Trophoblast cell (in vitro differentiated cells and primary cell): ENCODE measurements at regions not wholly inside any gene's neighbourhood (a gene's known extent, or its start where the extent isn't known, plus 50 kb on each side); places are given as distances from the start of the nearest gene placed in this dataset.

Experiments used
- DNase-seq, 2 donors: peaks; one replicate each; pipeline ENCODE4 v3.0.0-alpha.2; 2016
- H2AFZ ChIP-seq: 2 replicates; pipeline ENCODE4 v1.6.1; 2013; ENCODE audit warnings: low read length, moderate library complexity, mild to moderate bottlenecking; ENCODE audit not compliant: insufficient read depth, poor library complexity
- H2AK5ac ChIP-seq: 2 replicates; pipeline ENCODE4 v1.6.1; 2013; ENCODE audit warnings: mild to moderate bottlenecking, low read length
- H2BK120ac ChIP-seq: 2 replicates; pipeline ENCODE4 v1.6.1; 2013; ENCODE audit warnings: low read length, mild to moderate bottlenecking, moderate library complexity; ENCODE audit not compliant: insufficient read depth, poor library complexity
- H2BK12ac ChIP-seq: 2 replicates; pipeline ENCODE4 v1.6.1; 2013; ENCODE audit warnings: mild to moderate bottlenecking, low read length, moderate library complexity
- H2BK5ac ChIP-seq: 2 replicates; pipeline ENCODE4 v1.6.1; 2013; ENCODE audit warnings: low read length, low read depth, moderate library complexity, mild to moderate bottlenecking; ENCODE audit not compliant: poor library complexity
- H3K14ac ChIP-seq: 2 replicates; pipeline ENCODE4 v1.6.1; 2013; ENCODE audit warnings: mild to moderate bottlenecking, low read length
- H3K18ac ChIP-seq: 2 replicates; pipeline ENCODE4 v1.6.1; 2013; ENCODE audit warnings: mild to moderate bottlenecking, low read length
- H3K23ac ChIP-seq: 2 replicates; pipeline ENCODE4 v1.6.1; 2013; ENCODE audit warnings: low read length
- H3K27ac ChIP-seq: 2 replicates; pipeline ENCODE4 v1.5.1; 2013; ENCODE audit warnings: low read depth, mild to moderate bottlenecking, inconsistent platforms, low read length, moderate library complexity
- H3K27me3 ChIP-seq: 2 replicates; pipeline ENCODE4 v1.6.1; 2013; ENCODE audit warnings: inconsistent platforms, mild to moderate bottlenecking, low read length, moderate library complexity; ENCODE audit not compliant: insufficient read depth
- H3K36me3 ChIP-seq, 2 experiments: 1 replicate in 1 of 2; 2 replicates in 1 of 2; pipeline ENCODE4 v1.6.1; 2013; ENCODE audit warnings: low read length in 2 of 2, mild to moderate bottlenecking in 2 of 2, moderate library complexity in 1 of 2; ENCODE audit not compliant: insufficient read depth in 2 of 2, control insufficient read depth in 1 of 2
- H3K4ac ChIP-seq: 2 replicates; pipeline ENCODE4 v1.6.1; 2013; ENCODE audit warnings: low read depth, mild to moderate bottlenecking, low read length, moderate library complexity
- H3K4me1 ChIP-seq, 2 experiments: 1 replicate in 1 of 2; 2 replicates in 1 of 2; pipeline ENCODE4 v1.6.1; 2013; ENCODE audit warnings: low read length in 2 of 2, mild to moderate bottlenecking in 2 of 2, moderate library complexity in 1 of 2; ENCODE audit not compliant: insufficient read depth in 2 of 2, control insufficient read depth in 1 of 2
- H3K4me2 ChIP-seq: 2 replicates; pipeline ENCODE4 v1.6.1; 2013; ENCODE audit warnings: inconsistent platforms, mild to moderate bottlenecking, low read length, moderate library complexity
- H3K4me3 ChIP-seq: 2 replicates; pipeline ENCODE4 v1.5.1; 2013; ENCODE audit warnings: mild to moderate bottlenecking, low read depth, low read length, inconsistent platforms
- H3K79me1 ChIP-seq: one replicate; pipeline ENCODE4 v1.6.1; 2013; ENCODE audit warnings: low read length
- H3K79me2 ChIP-seq: 2 replicates; pipeline ENCODE4 v1.6.1; 2013; ENCODE audit warnings: low read length, mild to moderate bottlenecking; ENCODE audit not compliant: control insufficient read depth, insufficient read depth, poor library complexity
- H3K9ac ChIP-seq: 2 replicates; pipeline ENCODE4 v1.6.1; 2013; ENCODE audit warnings: mild to moderate bottlenecking, low read length
- H3K9me3 ChIP-seq: 2 replicates; pipeline ENCODE4 v1.6.1; 2013; ENCODE audit warnings: low read depth, mild to moderate bottlenecking, control low read depth, inconsistent platforms, low read length; ENCODE audit not compliant: insufficient read depth
- H4K12ac ChIP-seq: 2 replicates; pipeline ENCODE4 v1.6.1; 2013; ENCODE audit warnings: low read depth, mild to moderate bottlenecking, low read length, moderate library complexity
- H4K8ac ChIP-seq: 2 replicates; pipeline ENCODE4 v1.6.1; 2013; ENCODE audit warnings: low read depth, mild to moderate bottlenecking, low read length, moderate library complexity
- H4K91ac ChIP-seq: one replicate; pipeline ENCODE4 v1.6.1; 2013; ENCODE audit warnings: low read depth, mild to moderate bottlenecking, low read length, moderate library complexity
- whole genome bisulfite sequencing: extraction: QIAGEN DNeasy Blood & Tissue Kit; methylation state at CpG from one replicate; pipeline ENCODE4 v1.1.7; 2013; ENCODE audit warnings: missing lambda C conversion rate; ENCODE audit not compliant: insufficient read length, insufficient coverage; ENCODE audit errors: extremely low coverage; 5-methylcytosine and 5-hydroxymethylcytosine counted together

DNA sequence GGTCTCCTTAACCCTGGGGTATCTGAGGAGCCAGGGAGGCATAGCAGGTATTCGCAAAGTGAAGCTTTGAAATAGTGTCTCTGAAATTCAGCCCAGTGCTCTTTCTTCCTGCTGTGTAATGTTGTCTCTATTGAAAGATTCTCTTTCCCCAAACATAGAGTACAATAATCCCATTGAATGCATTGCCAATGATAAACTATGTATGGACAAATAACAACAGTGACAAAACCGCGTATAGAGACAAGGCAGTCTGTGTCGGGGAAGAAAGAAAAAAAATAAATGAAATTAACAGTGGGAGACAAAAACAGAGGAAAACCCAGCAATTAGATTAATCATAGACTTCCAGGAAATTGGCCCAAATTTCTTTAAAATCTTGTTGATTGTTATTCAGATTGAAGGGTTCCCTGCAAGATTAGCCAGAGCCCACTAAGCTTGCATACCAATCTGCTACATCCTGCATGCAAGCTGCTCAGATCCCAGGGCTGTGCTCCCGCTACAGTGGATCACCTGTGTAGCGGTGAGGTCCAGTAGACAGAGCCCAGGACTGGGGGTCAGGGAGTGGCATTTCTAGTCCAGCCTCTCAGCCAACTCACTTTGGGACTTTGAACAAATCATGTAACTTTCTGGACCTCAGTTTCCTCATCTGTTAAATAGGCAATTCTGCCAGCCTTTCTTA lies 492.8 kb downstream of the INSC start:
- no peak overlapping the region for H4K8ac ChIP-seq
- no peak overlapping the region for H2AFZ ChIP-seq
- H3K9ac ChIP-seq: no peak overlapping the region
- H3K27me3 ChIP-seq: no peaks in the 10 kb centered on the region
- no peaks in the 10 kb centered on the region for H3K79me2 ChIP-seq
- no peaks in the 10 kb centered on the region for H3K79me1 ChIP-seq
- no peak overlapping the region for H4K12ac ChIP-seq
- WGBS: no CpG with 5 or more reads among the region's 6 CpGs
- H3K18ac ChIP-seq: no peak overlapping the region
- H3K23ac ChIP-seq: no peak overlapping the region
- H2AK5ac ChIP-seq: no peak overlapping the region
- no peak overlapping the region for H3K4me2 ChIP-seq
- H4K91ac ChIP-seq: no peak overlapping the region
- H3K9me3 ChIP-seq: no peaks in the 10 kb centered on the region
- H2BK5ac ChIP-seq: no peak overlapping the region
- H3K27ac ChIP-seq: no peak overlapping the region
- no peak overlapping the region for H3K14ac ChIP-seq
- DNase-seq: no peak
- H3K4me3 ChIP-seq: no peak overlapping the region
- no peaks in the 10 kb centered on the region for H3K36me3 ChIP-seq
- H3K4ac ChIP-seq: no peak overlapping the region
- no peak overlapping the region for H2BK12ac ChIP-seq
- H2BK120ac ChIP-seq: no peak overlapping the region
- H3K4me1 ChIP-seq: no peaks in the 10 kb centered on the region

DNA sequence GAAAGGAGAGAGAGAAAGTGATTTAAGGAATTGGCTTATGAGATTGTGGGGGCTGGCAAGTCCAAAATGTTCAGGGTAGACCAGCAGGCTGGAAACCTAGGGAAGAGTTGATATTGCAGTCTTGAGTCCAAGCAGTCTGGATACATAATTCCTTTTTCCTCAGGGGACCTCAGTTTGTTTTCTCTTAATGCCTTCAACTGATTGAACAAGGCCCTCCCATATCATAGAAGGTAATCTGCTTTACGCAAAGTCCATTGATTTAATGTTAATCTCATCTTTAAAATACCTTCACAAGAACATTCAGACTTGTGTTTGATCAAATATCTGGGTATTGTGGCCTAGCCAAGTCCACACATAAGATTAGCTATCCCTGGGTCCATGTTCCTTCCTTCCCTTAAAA lies 494.7 kb downstream of the INSC start:
- H2AFZ ChIP-seq: no peak overlapping the region
- H3K4me2 ChIP-seq: no peak overlapping the region
- no peak overlapping the region for H2BK12ac ChIP-seq
- H3K4me3 ChIP-seq: no peak overlapping the region
- no peak overlapping the region for H2BK120ac ChIP-seq
- H3K14ac ChIP-seq: no peak overlapping the region
- no peak overlapping the region for H3K9ac ChIP-seq
- H3K4me1 ChIP-seq: no peaks in the 10 kb centered on the region
- H3K79me2 ChIP-seq: no peaks in the 10 kb centered on the region
- no peak for DNase-seq
- H4K8ac ChIP-seq: no peak overlapping the region
- no peak overlapping the region for H4K91ac ChIP-seq
- H3K23ac ChIP-seq: no peak overlapping the region
- H3K79me1 ChIP-seq: peaks cover 3% of the 10 kb centered on the region
- no peak overlapping the region for H4K12ac ChIP-seq
- no peak overlapping the region for H2BK5ac ChIP-seq
- H3K36me3 ChIP-seq: no peaks in the 10 kb centered on the region
- H3K9me3 ChIP-seq: no peaks in the 10 kb centered on the region
- no peak overlapping the region for H2AK5ac ChIP-seq
- H3K27ac ChIP-seq: no peak overlapping the region
- no peaks in the 10 kb centered on the region for H3K27me3 ChIP-seq
- no CpG with 5 or more reads among the region's 1 CpG for WGBS
- H3K4ac ChIP-seq: no peak overlapping the region
- H3K18ac ChIP-seq: no peak overlapping the region

DNA sequence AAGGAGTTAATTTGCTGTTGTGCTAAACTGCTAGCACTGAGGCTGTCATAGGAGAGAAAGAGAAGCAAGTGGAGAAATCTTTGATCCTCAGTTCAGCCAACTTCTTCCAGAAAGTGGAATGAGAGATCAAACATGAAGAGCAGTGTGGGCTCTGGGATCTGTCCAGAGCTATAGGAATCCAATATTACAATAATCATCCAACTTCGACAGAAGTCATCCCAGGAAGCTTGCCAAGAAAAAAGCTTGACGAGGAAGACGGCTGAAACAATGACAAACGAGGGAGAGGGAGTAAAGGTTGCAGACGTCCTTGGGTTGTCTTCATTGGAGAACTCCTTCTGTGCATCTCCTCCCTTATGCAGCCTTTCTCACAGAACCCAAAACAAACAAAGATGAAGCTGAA lies 496.2 kb downstream of the INSC start:
- Histone ChIP-seq H3K79me2 (no peaks in the 10 kb centered on the region), H3K4me1 (peaks cover 5 to 10% of the 10 kb centered on the region in 2 experiments), H3K4ac (no peak overlapping the region), H3K4me3 (no peak overlapping the region), H2BK120ac (no peak overlapping the region), H2BK12ac (no peak overlapping the region), H3K27ac (no peak overlapping the region), H2AFZ (no peak overlapping the region), H2AK5ac (no peak overlapping the region), H3K79me1 (peaks cover 8% of the 10 kb centered on the region), H4K12ac (no peak overlapping the region), H3K27me3 (no peaks in the 10 kb centered on the region), H2BK5ac (no peak overlapping the region), H3K23ac (no peak overlapping the region), H3K18ac (no peak overlapping the region), H3K9ac (no peak overlapping the region), H3K36me3 (no peaks in the 10 kb centered on the region), H3K4me2 (no peak overlapping the region), H3K9me3 (no peaks in the 10 kb centered on the region), H4K8ac (no peak overlapping the region), H3K14ac (no peak overlapping the region), H4K91ac (no peak overlapping the region)
- WGBS: no CpG with 5 or more reads among the region's 5 CpGs
- no peak for DNase-seq

DNA sequence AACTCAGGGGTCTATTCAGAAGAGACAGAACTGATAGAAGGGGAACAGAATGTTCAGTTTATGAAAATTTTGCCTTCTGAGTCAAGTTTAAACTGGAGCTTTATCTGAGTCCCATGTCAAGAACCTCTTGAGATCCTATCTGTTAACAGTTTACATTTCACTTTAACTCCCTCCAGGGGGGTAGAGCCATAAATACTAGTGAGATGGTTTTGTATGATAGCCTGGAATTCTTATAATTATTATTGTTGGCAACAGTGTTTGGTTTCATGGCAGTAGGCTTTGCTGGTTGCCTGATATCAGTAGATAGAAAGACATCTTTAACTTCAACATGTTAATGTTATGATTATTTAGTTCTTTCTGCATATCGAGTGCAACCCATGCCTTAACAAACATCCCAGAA lies 498.5 kb downstream of the INSC start:
- no peaks in the 10 kb centered on the region for H3K36me3 ChIP-seq
- no peak overlapping the region for H2AFZ ChIP-seq
- no peak overlapping the region for H3K18ac ChIP-seq
- no peak overlapping the region for H2BK12ac ChIP-seq
- no peak for DNase-seq
- no peak overlapping the region for H3K23ac ChIP-seq
- H3K9ac ChIP-seq: no peak overlapping the region
- no peaks in the 10 kb centered on the region for H3K9me3 ChIP-seq
- peak overlapping the region; percentile 46 for H4K91ac ChIP-seq
- peaks cover 5 to 16% of the 10 kb centered on the region in 2 experiments for H3K4me1 ChIP-seq
- peaks cover 16% of the 10 kb centered on the region for H3K79me1 ChIP-seq
- no peak overlapping the region for H3K4ac ChIP-seq
- H2BK120ac ChIP-seq: no peak overlapping the region
- H3K4me2 ChIP-seq: no peak overlapping the region
- H3K4me3 ChIP-seq: no peak overlapping the region
- no peaks in the 10 kb centered on the region for H3K27me3 ChIP-seq
- WGBS: no CpG with 5 or more reads among the region's 1 CpG
- H3K79me2 ChIP-seq: no peaks in the 10 kb centered on the region
- no peak overlapping the region for H2AK5ac ChIP-seq
- peak overlapping the region; percentile 16 for H3K27ac ChIP-seq
- H2BK5ac ChIP-seq: no peak overlapping the region
- H3K14ac ChIP-seq: no peak overlapping the region
- H4K12ac ChIP-seq: no peak overlapping the region
- no peak overlapping the region for H4K8ac ChIP-seq
